Hepatocyte (in vitro differentiated cells): ENCODE measurements at regions not wholly inside any gene's neighbourhood (a gene's known extent, or its start where the extent isn't known, plus 50 kb on each side); places are given as distances from the start of the nearest gene placed in this dataset.

Experiments
- DNase-seq: peaks from one replicate; pipeline ENCODE4 v3.0.0-alpha.2; 2016; ENCODE audit warnings: low spot score
- H2AFZ ChIP-seq: fragments of 200-600 bp; sonication (generic); 2 replicates; pipeline ENCODE4 v1.6.0; 2016; ENCODE audit warnings: antibody characterized with exemption, mild to moderate bottlenecking
- H3K27ac ChIP-seq: fragments of 200-600 bp; sonication (generic); 2 replicates; pipeline ENCODE4 v1.5.1; 2016; ENCODE audit warnings: mild to moderate bottlenecking
- H3K27me3 ChIP-seq: fragments of 200-600 bp; sonication (generic); 2 replicates; pipeline ENCODE4 v1.6.1; 2016
- H3K36me3 ChIP-seq: fragments of 200-600 bp; sonication (generic); replicated peaks from 2 replicates; pipeline ENCODE4 v1.5.1; 2016; ENCODE audit warnings: low read depth; ENCODE audit not compliant: insufficient read depth
- H3K4me1 ChIP-seq: fragments of 200-600 bp; sonication (generic); 2 replicates; pipeline ENCODE4 v1.5.1; 2016; ENCODE audit warnings: mild to moderate bottlenecking, moderate library complexity; ENCODE audit not compliant: insufficient read depth
- H3K4me2 ChIP-seq: fragments of 200-600 bp; sonication (generic); 2 replicates; pipeline ENCODE4 v1.6.0; 2016
- H3K4me3 ChIP-seq: fragments of 200-600 bp; sonication (generic); 2 replicates; pipeline ENCODE4 v1.5.1; 2016; ENCODE audit warnings: mild to moderate bottlenecking
- H3K79me2 ChIP-seq: fragments of 200-600 bp; sonication (generic); 2 replicates; pipeline ENCODE4 v1.6.0; 2017; ENCODE audit warnings: mild to moderate bottlenecking
- H3K9me2 ChIP-seq: fragments of 200-600 bp; sonication (generic); replicated peaks from 2 replicates; pipeline ENCODE4 v1.6.0; 2017; ENCODE audit warnings: mild to moderate bottlenecking; ENCODE audit not compliant: insufficient read depth
- H3K9me3 ChIP-seq: fragments of 200-600 bp; sonication (generic); 2 replicates; pipeline ENCODE4 v1.5.1; 2016; ENCODE audit warnings: low read depth, mild to moderate bottlenecking
- H4K20me1 ChIP-seq: fragments of 200-600 bp; sonication (generic); 2 replicates; pipeline ENCODE4 v1.6.0; 2016; ENCODE audit warnings: mild to moderate bottlenecking; ENCODE audit not compliant: insufficient read depth, poor library complexity, severe bottlenecking
- EZH2 ChIP-seq: fragments of 200-600 bp; sonication (generic); IDR thresholded peaks from 2 replicates; pipeline ENCODE4 v1.6.1; 2016; ENCODE audit warnings: antibody characterized with exemption, mild to moderate bottlenecking, borderline replicate concordance
- EZH2phosphoT487 ChIP-seq: fragments of 200-600 bp; sonication (generic); IDR thresholded peaks from one replicate; pipeline ENCODE4 v1.6.1; 2018; ENCODE audit warnings: antibody characterized with exemption, mild to moderate bottlenecking, low read depth, moderate library complexity; ENCODE audit not compliant: unreplicated experiment, severe bottlenecking
- WGBS: methylation state at CpG from one replicate; pipeline ENCODE4 v1.1.6; 2016; ENCODE audit warnings: low lambda C conversion rate; ENCODE audit errors: missing lambda C conversion rate; 5-methylcytosine and 5-hydroxymethylcytosine counted together
- TF ChIP-seq, protein P1 (sequence below): fragments of 200-600 bp; sonication (generic); IDR thresholded peaks from 2 replicates; pipeline ENCODE4 v1.5.1; 2016; ENCODE audit warnings: antibody characterized with exemption, mild to moderate bottlenecking; ENCODE audit not compliant: poor library complexity

DNA sequence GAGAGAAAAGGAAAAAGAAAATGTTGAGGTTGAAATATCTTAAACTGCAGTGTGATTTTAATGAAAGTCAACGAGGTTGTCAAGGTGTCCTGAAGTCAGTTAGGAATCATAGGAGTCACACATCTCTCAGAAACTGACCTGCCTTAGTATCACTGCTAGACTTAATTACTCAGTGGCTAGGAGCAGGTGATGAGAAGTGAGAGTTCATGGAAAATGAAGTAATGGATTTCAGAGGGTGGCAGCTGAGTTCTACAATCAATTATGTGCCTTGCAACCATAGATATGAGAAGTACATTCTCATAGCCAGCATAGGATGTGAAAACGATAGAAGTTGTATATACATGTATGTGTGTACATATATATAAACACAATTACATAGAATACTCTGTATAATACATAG is 1269.7 kb downstream of the FSTL5 start:
- 68% methylated on average over 2 of the region's 2 CpGs for WGBS
- no peak overlapping the region for H3K4me3 ChIP-seq
- no peaks in the 10 kb centered on the region for H3K9me3 ChIP-seq
- no peaks in the 10 kb centered on the region for H3K9me2 ChIP-seq
- H2AFZ ChIP-seq, result no peak overlapping the region
- H4K20me1 ChIP-seq, result no peaks in the 10 kb centered on the region
- no peaks in the 10 kb centered on the region for H3K79me2 ChIP-seq
- no peak for TF ChIP-seq EZH2phosphoT487
- TF ChIP-seq, protein P1, sequence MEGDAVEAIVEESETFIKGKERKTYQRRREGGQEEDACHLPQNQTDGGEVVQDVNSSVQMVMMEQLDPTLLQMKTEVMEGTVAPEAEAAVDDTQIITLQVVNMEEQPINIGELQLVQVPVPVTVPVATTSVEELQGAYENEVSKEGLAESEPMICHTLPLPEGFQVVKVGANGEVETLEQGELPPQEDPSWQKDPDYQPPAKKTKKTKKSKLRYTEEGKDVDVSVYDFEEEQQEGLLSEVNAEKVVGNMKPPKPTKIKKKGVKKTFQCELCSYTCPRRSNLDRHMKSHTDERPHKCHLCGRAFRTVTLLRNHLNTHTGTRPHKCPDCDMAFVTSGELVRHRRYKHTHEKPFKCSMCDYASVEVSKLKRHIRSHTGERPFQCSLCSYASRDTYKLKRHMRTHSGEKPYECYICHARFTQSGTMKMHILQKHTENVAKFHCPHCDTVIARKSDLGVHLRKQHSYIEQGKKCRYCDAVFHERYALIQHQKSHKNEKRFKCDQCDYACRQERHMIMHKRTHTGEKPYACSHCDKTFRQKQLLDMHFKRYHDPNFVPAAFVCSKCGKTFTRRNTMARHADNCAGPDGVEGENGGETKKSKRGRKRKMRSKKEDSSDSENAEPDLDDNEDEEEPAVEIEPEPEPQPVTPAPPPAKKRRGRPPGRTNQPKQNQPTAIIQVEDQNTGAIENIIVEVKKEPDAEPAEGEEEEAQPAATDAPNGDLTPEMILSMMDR, result no peak
- no peak for TF ChIP-seq EZH2
- H3K36me3 ChIP-seq, result no peaks in the 10 kb centered on the region
- no peak overlapping the region for H3K4me2 ChIP-seq
- no peaks in the 10 kb centered on the region for H3K4me1 ChIP-seq
- H3K27ac ChIP-seq, result no peak overlapping the region
- no peak for DNase-seq
- H3K27me3 ChIP-seq, result no peaks in the 10 kb centered on the region

DNA sequence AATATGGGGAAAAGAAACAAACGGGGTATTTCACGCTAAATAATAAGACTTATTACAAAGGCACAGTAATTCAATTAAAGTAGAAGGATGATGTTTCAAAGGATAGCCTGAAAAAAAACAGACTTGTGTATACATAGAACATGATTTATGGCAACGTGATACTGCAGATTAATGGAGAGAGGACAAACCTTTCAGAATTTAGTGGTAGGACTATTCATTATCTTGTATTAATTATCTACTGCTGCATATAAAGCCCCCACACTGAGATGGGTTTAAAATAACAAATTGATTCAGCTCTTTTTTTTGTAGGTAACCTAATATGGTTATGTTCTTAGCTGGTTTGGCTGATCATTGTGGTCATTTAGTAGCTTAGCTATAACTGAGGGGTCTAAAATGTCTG is 1269.0 kb downstream of the FSTL5 start:
- no peak overlapping the region for H2AFZ ChIP-seq
- no peak for TF ChIP-seq EZH2
- TF ChIP-seq, protein P1, result no peak
- no peak for TF ChIP-seq EZH2phosphoT487
- no peak overlapping the region for H3K27ac ChIP-seq
- no peaks in the 10 kb centered on the region for H3K9me3 ChIP-seq
- no peaks in the 10 kb centered on the region for H4K20me1 ChIP-seq
- no peaks in the 10 kb centered on the region for H3K9me2 ChIP-seq
- no peaks in the 10 kb centered on the region for H3K79me2 ChIP-seq
- no peak for DNase-seq
- no peaks in the 10 kb centered on the region for H3K36me3 ChIP-seq
- H3K4me1 ChIP-seq, result no peaks in the 10 kb centered on the region
- WGBS, result 86% methylated on average over 3 of the region's 3 CpGs
- H3K27me3 ChIP-seq, result no peaks in the 10 kb centered on the region
- H3K4me2 ChIP-seq, result no peak overlapping the region
- no peak overlapping the region for H3K4me3 ChIP-seq

DNA sequence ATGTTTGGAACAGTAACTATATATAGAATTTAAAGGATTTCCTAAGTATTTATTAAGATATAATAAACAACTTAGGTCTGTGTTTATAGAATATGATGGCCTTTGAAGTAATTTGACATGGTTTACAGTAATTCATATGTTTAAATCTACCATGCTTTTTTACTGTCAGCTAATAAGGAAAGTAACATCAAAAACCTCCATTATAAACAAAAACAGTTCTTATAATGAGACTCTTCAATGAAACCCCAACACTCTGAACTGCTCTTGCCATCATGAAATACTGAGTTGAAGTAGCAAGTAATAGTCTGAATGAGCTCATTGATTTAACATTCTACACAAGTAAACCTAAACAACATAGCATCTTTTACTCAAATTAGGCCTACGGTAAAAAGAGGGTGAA is 1236.5 kb downstream of the FSTL5 start:
- TF ChIP-seq, protein P1, result no peak
- TF ChIP-seq EZH2 (no peak), EZH2phosphoT487 (no peak)

DNA sequence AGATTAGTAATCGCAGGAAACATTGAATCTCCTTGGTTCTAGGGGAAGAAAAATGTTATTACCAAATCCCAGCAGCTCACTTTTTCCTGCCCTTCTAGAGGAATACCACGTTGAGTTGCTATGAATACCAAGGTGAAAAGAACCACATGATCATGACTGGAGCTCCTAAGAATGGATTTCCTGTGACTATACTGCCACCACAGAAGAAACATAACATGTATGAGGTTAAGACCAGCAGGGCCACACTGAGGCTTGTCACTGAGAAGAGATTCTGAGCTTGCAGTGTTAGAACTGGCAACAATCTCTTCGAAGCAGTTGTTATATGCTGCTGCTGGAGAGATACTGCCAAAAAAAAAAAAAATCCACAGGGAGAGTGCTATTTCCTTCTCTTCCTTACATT is 1235.3 kb downstream of the FSTL5 start:
- no peaks in the 10 kb centered on the region for H3K36me3 ChIP-seq
- no peaks in the 10 kb centered on the region for H4K20me1 ChIP-seq
- no peak overlapping the region for H3K4me3 ChIP-seq
- no peak for TF ChIP-seq EZH2phosphoT487
- TF ChIP-seq, protein P1, result no peak
- no peak for TF ChIP-seq EZH2
- H3K27me3 ChIP-seq, result no peaks in the 10 kb centered on the region
- H3K4me2 ChIP-seq, result no peak overlapping the region
- WGBS, result 76% methylated on average over 3 of the region's 3 CpGs
- no peak overlapping the region for H3K27ac ChIP-seq
- no peaks in the 10 kb centered on the region for H3K9me2 ChIP-seq
- no peak overlapping the region for H2AFZ ChIP-seq
- H3K4me1 ChIP-seq, result no peaks in the 10 kb centered on the region
- DNase-seq, result no peak
- no peaks in the 10 kb centered on the region for H3K9me3 ChIP-seq
- H3K79me2 ChIP-seq, result no peaks in the 10 kb centered on the region

More for the DNA sequence above, 1236.5 kb downstream of the FSTL5 start:
- no peaks in the 10 kb centered on the region for H3K79me2 ChIP-seq
- no peaks in the 10 kb centered on the region for H3K27me3 ChIP-seq
- no peak overlapping the region for H3K27ac ChIP-seq
- no peak overlapping the region for H2AFZ ChIP-seq
- no peaks in the 10 kb centered on the region for H3K4me1 ChIP-seq
- no peak overlapping the region for H3K4me3 ChIP-seq
- no peak overlapping the region for H3K4me2 ChIP-seq
- H3K9me2 ChIP-seq, result no peaks in the 10 kb centered on the region
- H3K9me3 ChIP-seq, result no peaks in the 10 kb centered on the region
- no peak for DNase-seq
- WGBS, result 93% methylated on average over 1 of the region's 1 CpG
- H4K20me1 ChIP-seq, result no peaks in the 10 kb centered on the region
- H3K36me3 ChIP-seq, result no peaks in the 10 kb centered on the region
